HG03354 (cell line): ENCODE measurements at regions not wholly inside any gene's neighbourhood (a gene's known extent, or its start where the extent isn't known, plus 50 kb on each side); places are given as distances from the start of the nearest gene placed in this dataset.

Source experiments
- ATAC-seq: cut with Tn5 transposase; IDR thresholded peaks from one replicate; pipeline ENCODE4 v1.9.1; 2021; ENCODE audit warnings: mild to moderate bottlenecking; ENCODE audit not compliant: unreplicated experiment, poor library complexity, severe bottlenecking

GRCh38 chr14:62314871-62315270 is 552.7 kb downstream of the SNAPC1 start:
- no peak for ATAC-seq

- ATAC-seq = no peak
These were observed 553.4 kb downstream of the SNAPC1 start for GRCh38 chr14:62315631-62316030.

GRCh38 chr14:62322216-62322615 is 560.0 kb downstream of the SNAPC1 start:
- no peak for ATAC-seq

- no peak for ATAC-seq
These were observed 567.2 kb downstream of the SNAPC1 start for GRCh38 chr14:62329427-62329826.

- ATAC-seq = no peak
These were observed 585.4 kb downstream of the SNAPC1 start for GRCh38 chr14:62347562-62348011.

- no peak for ATAC-seq
These were observed 595.1 kb downstream of the SNAPC1 start for GRCh38 chr14:62357362-62357761.

GRCh38 chr14:62364161-62364560 is 601.9 kb downstream of the SNAPC1 start:
- no peak for ATAC-seq

- no peak for ATAC-seq
These were observed 602.6 kb downstream of the SNAPC1 start for GRCh38 chr14:62364800-62365280.

- no peak for ATAC-seq
These were observed 607.8 kb downstream of the SNAPC1 start for GRCh38 chr14:62369919-62370560.

- no peak for ATAC-seq
These were observed 611.7 kb downstream of the SNAPC1 start for GRCh38 chr14:62373944-62374343.

GRCh38 chr14:62378057-62378456 is 615.8 kb downstream of the SNAPC1 start:
- ATAC-seq = no peak

- no peak for ATAC-seq
These were observed 619.3 kb downstream of the SNAPC1 start for GRCh38 chr14:62381311-62382070.

- ATAC-seq = no peak
These were observed 636.1 kb downstream of the KCNH5 start for GRCh38 chr14:62409169-62409568.

GRCh38 chr14:62409626-62410300 is 635.5 kb downstream of the KCNH5 start:
- ATAC-seq = no peak

GRCh38 chr14:62420847-62421246 is 624.4 kb downstream of the KCNH5 start:
- no peak for ATAC-seq

GRCh38 chr14:62428429-62429203 is 616.6 kb downstream of the KCNH5 start:
- ATAC-seq = no peak

- ATAC-seq = no peak
These were observed 615.6 kb downstream of the KCNH5 start for GRCh38 chr14:62429683-62430082.

GRCh38 chr14:62431496-62431895 is 613.8 kb downstream of the KCNH5 start:
- no peak for ATAC-seq

GRCh38 chr14:62432955-62433354 is 612.3 kb downstream of the KCNH5 start:
- ATAC-seq = no peak

- ATAC-seq = no peak
These were observed 609.0 kb downstream of the KCNH5 start for GRCh38 chr14:62436261-62436660.
